T-helper 2 cell treated with Interferon-gamma antibody and Interleukin-4, amounts not matched to agents 5 μg/mL and 100 μg/mL, for 36 hours (primary cell): ENCODE measurements at regions not wholly inside any gene's neighbourhood (a gene's known extent, or its start where the extent isn't known, plus 50 kb on each side); places are given as distances from the start of the nearest gene placed in this dataset.
A peak's percentile ranks its signal among the peaks of the same experiment; 100 is the strongest.
"Not testable (repeated sequence)": the region's sequence is repeated elsewhere in the genome, so short reads cannot be mapped to it uniquely, and the experiment has no call there.

ENCODE experiments used
- DNase-seq: peaks from one replicate; pipeline ENCODE4 v3.0.0; 2021; ENCODE audit warnings: low spot score
- H3K27ac Mint-ChIP-seq: one replicate; pipeline ENCODE4 v1.8.0; 2021; ENCODE audit warnings: mild to moderate bottlenecking, mixed read lengths
- H3K27me3 Mint-ChIP-seq: one replicate; pipeline ENCODE4 v1.8.0; 2021; ENCODE audit warnings: low read depth, mixed read lengths
- H3K36me3 Mint-ChIP-seq: one replicate; pipeline ENCODE4 v1.8.0; 2021; ENCODE audit warnings: low read depth, mixed read lengths
- H3K4me1 Mint-ChIP-seq: one replicate; pipeline ENCODE4 v1.8.0; 2021; ENCODE audit warnings: low read depth, mixed read lengths
- H3K4me3 Mint-ChIP-seq: one replicate; pipeline ENCODE4 v1.8.0; 2022; ENCODE audit warnings: mild to moderate bottlenecking, moderate library complexity, mixed read lengths
- H3K9me3 Mint-ChIP-seq: one replicate; pipeline ENCODE4 v1.8.0; 2021; ENCODE audit warnings: mixed read lengths

- Mint-ChIP-seq H3K9me3 (no peaks in the 10 kb centered on the region), H3K36me3 (no peaks in the 10 kb centered on the region), H3K4me1 (no peaks in the 10 kb centered on the region), H3K27me3 (no peaks in the 10 kb centered on the region), H3K27ac (no peak overlapping the region), H3K4me3 (no peak overlapping the region)
- DNase-seq = no peak
Observed at GRCh38 chrX:55142206-55142918, 53.5 kb downstream of the PAGE2 start.

- Mint-ChIP-seq H3K36me3 (no peaks in the 10 kb centered on the region), H3K9me3 (no peaks in the 10 kb centered on the region), H3K27me3 (no peaks in the 10 kb centered on the region), H3K4me3 (no peak overlapping the region), H3K4me1 (no peaks in the 10 kb centered on the region), H3K27ac (no peak overlapping the region)
- DNase-seq = no peak
Observed at GRCh38 chrX:55142919-55143310, 54.1 kb downstream of the PAGE2 start.

DNA sequence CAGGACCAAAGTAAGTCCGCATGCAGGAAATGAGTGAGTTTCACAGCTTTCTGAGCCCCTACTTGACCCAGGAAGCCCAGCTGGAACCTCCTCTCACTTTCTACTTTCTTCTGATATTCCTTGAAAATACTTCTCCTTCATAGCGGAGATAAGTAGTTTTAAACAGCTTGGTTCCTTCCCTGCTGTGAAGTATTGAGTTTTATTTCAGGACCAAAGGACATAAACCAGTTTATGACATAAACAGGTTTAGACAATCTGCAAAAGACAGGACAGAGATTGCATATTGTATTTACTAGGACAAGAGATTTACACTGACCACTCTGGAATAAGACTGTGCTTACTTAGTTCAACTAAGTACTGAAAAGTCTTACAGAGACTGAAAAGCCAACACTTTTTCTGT, 54.8 kb downstream of the PAGE2 start:
- DNase-seq = no peak
- Mint-ChIP-seq H3K27ac (no peak overlapping the region), H3K4me3 (no peak overlapping the region), H3K9me3 (no peaks in the 10 kb centered on the region), H3K36me3 (no peaks in the 10 kb centered on the region), H3K4me1 (no peaks in the 10 kb centered on the region), H3K27me3 (no peaks in the 10 kb centered on the region)

- no peak for DNase-seq
- Mint-ChIP-seq H3K27ac (no peak overlapping the region), H3K27me3 (no peaks in the 10 kb centered on the region)
Observed at GRCh38 chrX:55144697-55145096, 55.9 kb downstream of the PAGE2 start.

GRCh38 chrX:55149242-55149641, 60.4 kb downstream of the PAGE2 start:
- Mint-ChIP-seq H3K36me3 (no peaks in the 10 kb centered on the region), H3K27me3 (no peaks in the 10 kb centered on the region), H3K9me3 (no peaks in the 10 kb centered on the region), H3K4me1 (no peaks in the 10 kb centered on the region), H3K4me3 (no peak overlapping the region), H3K27ac (no peak overlapping the region)
- DNase-seq = no peak

More at GRCh38 chrX:55144697-55145096, 55.9 kb downstream of the PAGE2 start:
- no peaks in the 10 kb centered on the region for H3K4me1 Mint-ChIP-seq
- H3K9me3 Mint-ChIP-seq = no peaks in the 10 kb centered on the region
- no peaks in the 10 kb centered on the region for H3K36me3 Mint-ChIP-seq
- H3K4me3 Mint-ChIP-seq = no peak overlapping the region

DNA sequence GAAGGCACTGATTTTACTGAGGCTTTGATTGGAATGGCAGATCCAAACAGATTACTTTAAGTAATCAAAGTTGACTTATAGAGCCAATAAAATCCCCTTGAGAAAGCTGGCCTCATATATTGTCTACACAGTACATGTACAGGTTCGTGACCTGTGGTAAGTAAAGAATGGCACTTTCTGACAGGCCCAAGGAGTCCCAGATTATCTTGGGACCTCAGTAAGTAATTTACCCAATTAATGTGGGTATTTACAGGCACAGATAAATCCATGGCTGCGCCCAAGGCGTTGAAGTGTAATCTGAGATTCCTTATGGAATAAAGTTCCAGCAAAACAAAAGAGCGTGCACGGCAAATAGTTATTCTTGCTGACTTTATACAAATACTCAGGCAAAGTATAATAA, 62.4 kb downstream of the PAGE2 start:
- H3K4me1 Mint-ChIP-seq = no peaks in the 10 kb centered on the region
- no peak overlapping the region for H3K4me3 Mint-ChIP-seq
- peaks cover 3% of the 10 kb centered on the region for H3K36me3 Mint-ChIP-seq
- no peaks in the 10 kb centered on the region for H3K9me3 Mint-ChIP-seq
- no peaks in the 10 kb centered on the region for H3K27me3 Mint-ChIP-seq
- DNase-seq = no peak
- no peak overlapping the region for H3K27ac Mint-ChIP-seq

GRCh38 chrX:55159551-55159950, 60.6 kb upstream of the PAGE5 start:
- peak overlapping the region; percentile 26 for H3K27ac Mint-ChIP-seq
- DNase-seq = no peak
- H3K4me1 Mint-ChIP-seq = peaks cover 13% of the 10 kb centered on the region
- H3K27me3 Mint-ChIP-seq = peaks cover 5% of the 10 kb centered on the region
- H3K9me3 Mint-ChIP-seq = no peaks in the 10 kb centered on the region
- peak overlapping the region; percentile 84 for H3K4me3 Mint-ChIP-seq
- H3K36me3 Mint-ChIP-seq = peaks cover 3% of the 10 kb centered on the region

GRCh38 chrX:55160685-55161552, 59.2 kb upstream of the PAGE5 start:
- Mint-ChIP-seq H3K4me1 (peaks cover 13% of the 10 kb centered on the region), H3K9me3 (no peaks in the 10 kb centered on the region), H3K27ac (peak overlapping the region; percentile 88), H3K36me3 (no peaks in the 10 kb centered on the region), H3K4me3 (peak overlapping the region; percentile 84), H3K27me3 (peaks cover 13% of the 10 kb centered on the region)
- peak; percentile 85 for DNase-seq

DNA sequence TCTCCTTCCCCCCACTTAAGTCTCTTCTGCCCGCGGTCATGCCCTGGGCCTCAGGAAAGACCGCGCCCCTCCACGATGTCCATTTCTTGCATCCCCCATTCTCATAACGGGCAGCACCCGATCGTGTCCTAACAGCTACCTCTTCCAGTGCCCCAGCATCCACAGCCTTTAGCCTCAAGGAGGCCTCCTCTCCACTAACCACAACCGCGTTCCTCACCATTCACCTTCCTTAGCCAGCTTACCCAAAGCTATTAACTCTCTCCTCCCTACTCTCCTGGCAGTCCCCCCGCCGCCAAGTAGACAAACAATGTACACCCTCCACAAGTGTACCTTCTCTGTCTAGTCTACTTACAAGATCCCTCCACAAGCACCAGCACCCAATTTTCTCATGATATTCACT, 58.6 kb upstream of the PAGE5 start:
- H3K27me3 Mint-ChIP-seq = peaks cover 13% of the 10 kb centered on the region

DNA sequence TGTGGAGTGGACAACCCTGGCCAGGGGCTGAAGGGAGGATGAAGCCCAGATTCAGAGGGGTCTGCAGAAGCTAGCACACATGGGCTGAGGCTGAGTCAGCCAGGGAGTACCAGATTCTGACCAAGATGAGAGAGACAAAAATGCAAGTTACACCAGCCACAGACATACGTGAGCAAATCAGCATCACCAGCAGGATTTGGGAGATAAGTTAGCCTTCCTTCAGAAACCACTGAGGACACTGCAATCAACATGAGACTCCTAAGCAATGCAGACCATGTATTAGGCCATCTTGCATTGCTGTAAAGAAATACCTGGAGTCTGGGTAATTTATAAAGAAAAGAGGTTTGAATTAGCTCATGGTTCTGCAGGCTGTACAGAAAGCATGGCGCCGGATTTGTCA, 57.0 kb upstream of the PAGE5 start:
- no peak for DNase-seq
- Mint-ChIP-seq H3K27me3 (peaks cover 13% of the 10 kb centered on the region), H3K9me3 (no peaks in the 10 kb centered on the region), H3K27ac (no peak overlapping the region), H3K4me1 (peaks cover 13% of the 10 kb centered on the region), H3K4me3 (no peak overlapping the region), H3K36me3 (no peaks in the 10 kb centered on the region)

More for the DNA sequence above, 58.6 kb upstream of the PAGE5 start:
- Mint-ChIP-seq H3K27ac (peak overlapping the region; percentile 88), H3K9me3 (no peaks in the 10 kb centered on the region), H3K4me3 (peak overlapping the region; percentile 84), H3K4me1 (peaks cover 13% of the 10 kb centered on the region), H3K36me3 (no peaks in the 10 kb centered on the region)
- no peak for DNase-seq

DNA sequence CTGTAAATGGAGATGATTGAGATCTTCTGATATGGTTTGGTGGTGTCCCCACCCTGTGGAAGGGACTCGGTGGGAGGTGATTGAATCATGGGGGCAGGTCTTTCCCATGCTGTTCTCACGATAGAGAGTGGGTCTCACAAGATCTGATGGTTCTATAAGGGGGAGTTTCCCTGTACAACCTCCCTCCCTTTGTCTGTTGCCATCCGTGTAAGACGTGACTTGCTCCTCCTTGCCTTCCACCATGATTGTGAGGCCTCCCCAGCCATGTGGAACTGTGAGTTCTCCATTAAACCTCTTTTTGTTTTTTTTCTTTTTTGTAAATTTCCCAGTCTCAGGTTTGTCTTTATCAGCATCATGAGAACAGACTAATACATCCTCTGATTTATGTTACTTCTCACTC, 55.1 kb upstream of the PAGE5 start:
- H3K9me3 Mint-ChIP-seq, H3K27ac Mint-ChIP-seq: not testable (repeated sequence)

GRCh38 chrX:55167124-55167803, 52.9 kb upstream of the PAGE5 start:
- Mint-ChIP-seq H3K9me3 (no peaks in the 10 kb centered on the region), H3K36me3 (no peaks in the 10 kb centered on the region), H3K27me3 (peaks cover 13% of the 10 kb centered on the region), H3K4me3 (no peak overlapping the region), H3K27ac (no peak overlapping the region), H3K4me1 (no peaks in the 10 kb centered on the region)
- no peak for DNase-seq

More for the DNA sequence above, 55.1 kb upstream of the PAGE5 start:
- H3K36me3 Mint-ChIP-seq, H3K4me3 Mint-ChIP-seq, DNase-seq, H3K4me1 Mint-ChIP-seq: not testable (repeated sequence)
- peaks cover 13% of the 10 kb centered on the region for H3K27me3 Mint-ChIP-seq

DNA sequence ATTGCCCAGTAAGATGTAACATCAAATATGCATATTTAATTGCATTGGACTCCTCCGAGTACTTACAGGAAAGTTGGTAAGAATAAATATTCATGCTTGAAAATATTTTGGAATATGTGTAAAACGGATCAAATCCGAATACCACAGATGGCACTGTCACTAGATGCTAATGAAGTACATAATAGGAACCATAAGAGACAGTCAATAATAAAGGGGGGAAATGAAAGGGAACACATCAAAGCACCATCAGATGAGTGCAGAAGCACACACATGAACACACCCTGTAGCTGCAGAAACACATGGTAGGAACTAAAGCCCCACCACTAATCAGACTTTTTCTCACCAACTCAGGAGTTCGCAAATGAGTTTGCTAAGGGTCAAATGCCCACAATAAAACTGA, 52.2 kb upstream of the PAGE5 start:
- Mint-ChIP-seq H3K4me1 (no peaks in the 10 kb centered on the region), H3K9me3 (no peaks in the 10 kb centered on the region), H3K27me3 (peaks cover 10% of the 10 kb centered on the region), H3K27ac (no peak overlapping the region), H3K4me3 (no peak overlapping the region), H3K36me3 (no peaks in the 10 kb centered on the region)
- DNase-seq = no peak

DNA sequence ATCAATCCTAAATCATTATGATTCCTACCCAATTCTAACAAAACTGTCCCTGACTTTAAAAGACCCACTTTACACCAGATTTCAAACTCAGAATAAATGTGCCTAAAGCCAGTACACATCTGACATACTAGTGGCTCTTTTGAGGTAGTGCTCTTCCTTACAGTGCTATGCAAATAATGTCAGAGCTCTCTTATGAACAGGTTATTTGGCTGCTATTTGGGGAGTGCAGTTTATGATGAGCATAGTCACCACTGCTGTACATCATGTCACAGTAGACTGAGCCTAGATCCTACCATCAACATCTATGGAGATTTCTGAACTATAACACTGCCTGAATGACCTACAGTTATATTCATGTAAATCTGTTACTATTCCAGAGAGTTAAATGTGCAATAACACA, 50.4 kb upstream of the PAGE5 start:
- no peak overlapping the region for H3K4me3 Mint-ChIP-seq
- H3K9me3 Mint-ChIP-seq = no peaks in the 10 kb centered on the region
- peaks cover 7% of the 10 kb centered on the region for H3K27me3 Mint-ChIP-seq
- H3K36me3 Mint-ChIP-seq = no peaks in the 10 kb centered on the region
- H3K27ac Mint-ChIP-seq = no peak overlapping the region
- H3K4me1 Mint-ChIP-seq = no peaks in the 10 kb centered on the region
- no peak for DNase-seq
